ENCODE measurements at regions not wholly inside any gene's neighbourhood (a gene's known extent, or its start where the extent isn't known, plus 50 kb on each side); places are given as distances from the start of the nearest gene placed in this dataset.

DNA sequence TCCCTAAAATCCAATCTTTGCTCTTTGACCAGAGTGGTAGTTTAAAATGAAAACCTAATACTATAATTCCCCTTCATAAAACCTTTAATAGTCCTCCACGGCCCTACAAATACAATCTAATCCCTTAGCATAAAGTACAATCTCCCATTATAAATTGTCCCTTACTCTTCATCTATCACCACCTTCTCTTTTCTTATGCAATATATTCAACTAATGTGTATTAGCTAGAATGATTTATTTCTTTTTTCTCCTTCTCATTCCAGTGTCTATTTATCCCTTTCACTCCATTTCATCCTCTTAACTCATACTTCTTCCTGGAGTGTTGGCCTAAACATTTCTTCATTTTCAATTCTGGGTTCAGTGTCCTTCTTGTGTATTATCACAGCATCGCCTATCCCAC, 872.1 kb upstream of the PCDH20 start:
- TF ChIP-seq, protein P1, sequence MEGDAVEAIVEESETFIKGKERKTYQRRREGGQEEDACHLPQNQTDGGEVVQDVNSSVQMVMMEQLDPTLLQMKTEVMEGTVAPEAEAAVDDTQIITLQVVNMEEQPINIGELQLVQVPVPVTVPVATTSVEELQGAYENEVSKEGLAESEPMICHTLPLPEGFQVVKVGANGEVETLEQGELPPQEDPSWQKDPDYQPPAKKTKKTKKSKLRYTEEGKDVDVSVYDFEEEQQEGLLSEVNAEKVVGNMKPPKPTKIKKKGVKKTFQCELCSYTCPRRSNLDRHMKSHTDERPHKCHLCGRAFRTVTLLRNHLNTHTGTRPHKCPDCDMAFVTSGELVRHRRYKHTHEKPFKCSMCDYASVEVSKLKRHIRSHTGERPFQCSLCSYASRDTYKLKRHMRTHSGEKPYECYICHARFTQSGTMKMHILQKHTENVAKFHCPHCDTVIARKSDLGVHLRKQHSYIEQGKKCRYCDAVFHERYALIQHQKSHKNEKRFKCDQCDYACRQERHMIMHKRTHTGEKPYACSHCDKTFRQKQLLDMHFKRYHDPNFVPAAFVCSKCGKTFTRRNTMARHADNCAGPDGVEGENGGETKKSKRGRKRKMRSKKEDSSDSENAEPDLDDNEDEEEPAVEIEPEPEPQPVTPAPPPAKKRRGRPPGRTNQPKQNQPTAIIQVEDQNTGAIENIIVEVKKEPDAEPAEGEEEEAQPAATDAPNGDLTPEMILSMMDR (conservative IDR thresholded peaks at IDR 0.05): no peak
- TF ChIP-seq ZFX (IDR thresholded peaks at IDR 0.05): no peak

Measured in C4-2B (cell line).